GM23338 (cell line): ENCODE measurements at regions not wholly inside any gene's neighbourhood (a gene's known extent, or its start where the extent isn't known, plus 50 kb on each side); places are given as distances from the start of the nearest gene placed in this dataset.
A peak's percentile ranks its signal among the peaks of the same experiment; 100 is the strongest.

Source experiments
- ATAC-seq: fragments of 200-7000 bp; cut with Tn5 transposase; 3 replicates; pipeline ENCODE4 v1.9.1; 2020
- DNase-seq: peaks from one replicate; pipeline ENCODE4 v3.0.0-alpha.2; 2015; ENCODE audit warnings: low spot score
- H2AFZ ChIP-seq: fragments of 200-600 bp; sonication (generic); 2 replicates; pipeline ENCODE4 v1.8.0; 2016; ENCODE audit warnings: antibody characterized with exemption, mild to moderate bottlenecking, moderate library complexity
- H3F3A ChIP-seq: fragments of 200-600 bp; sonication (generic); replicated peaks from 2 replicates; pipeline ENCODE4 v1.8.0; 2017; ENCODE audit warnings: antibody characterized with exemption, mixed run types, low read depth
- H3K27ac ChIP-seq: fragments of 200-600 bp; sonication (generic); 2 replicates; pipeline ENCODE4 v1.6.1; 2016; ENCODE audit warnings: low read depth
- H3K27me3 ChIP-seq: fragments of 200-600 bp; sonication (generic); 2 replicates; pipeline ENCODE4 v1.8.0; 2016; ENCODE audit warnings: mild to moderate bottlenecking, mixed run types, moderate library complexity; ENCODE audit not compliant: insufficient read depth
- H3K36me3 ChIP-seq: fragments of 200-600 bp; sonication (generic); 2 replicates; pipeline ENCODE4 v1.8.0; 2016; ENCODE audit warnings: mild to moderate bottlenecking; ENCODE audit not compliant: insufficient read depth
- H3K4me1 ChIP-seq: fragments of 200-600 bp; sonication (generic); 2 replicates; pipeline ENCODE4 v1.8.0; 2016; ENCODE audit warnings: mild to moderate bottlenecking, moderate library complexity; ENCODE audit not compliant: insufficient read depth
- H3K4me2 ChIP-seq: fragments of 200-600 bp; sonication (generic); 2 replicates; pipeline ENCODE4 v1.7.1; 2017; ENCODE audit warnings: mixed run types
- H3K4me3 ChIP-seq: fragments of 200-600 bp; sonication (generic); 2 replicates; pipeline ENCODE4 v1.6.1; 2016; ENCODE audit warnings: mixed run types
- H3K79me2 ChIP-seq: fragments of 200-600 bp; sonication (generic); replicated peaks from 2 replicates; pipeline ENCODE4 v1.8.0; 2017; ENCODE audit warnings: mild to moderate bottlenecking; ENCODE audit not compliant: insufficient read depth
- H3K9me2 ChIP-seq: fragments of 200-600 bp; sonication (generic); 2 replicates; pipeline ENCODE4 v1.8.0; 2017; ENCODE audit not compliant: insufficient read depth
- H4K20me1 ChIP-seq: fragments of 200-600 bp; sonication (generic); replicated peaks from 2 replicates; pipeline ENCODE4 v1.8.0; 2017; ENCODE audit warnings: mild to moderate bottlenecking; ENCODE audit not compliant: insufficient read depth
- H3K27ac Mint-ChIP-seq: 2 replicates; pipeline ENCODE4 v1.8.0; 2020; ENCODE audit warnings: inconsistent platforms, mild to moderate bottlenecking, moderate library complexity, mixed read lengths
- H3K27me3 Mint-ChIP-seq: 3 replicates; pipeline ENCODE4 v1.8.0; 2022; ENCODE audit warnings: low read depth, mild to moderate bottlenecking, moderate library complexity, mixed read lengths, inconsistent platforms; ENCODE audit not compliant: insufficient read depth, poor library complexity
- H3K36me3 Mint-ChIP-seq: 3 replicates; pipeline ENCODE4 v1.8.0; 2021; ENCODE audit warnings: low read depth, mild to moderate bottlenecking, inconsistent platforms, moderate library complexity, mixed read lengths
- H3K4me1 Mint-ChIP-seq: 3 replicates; pipeline ENCODE4 v1.8.0; 2020; ENCODE audit warnings: mild to moderate bottlenecking, inconsistent platforms, mixed read lengths
- H3K4me3 Mint-ChIP-seq: 3 replicates; pipeline ENCODE4 v1.8.0; 2021; ENCODE audit warnings: moderate library complexity, mild to moderate bottlenecking, inconsistent platforms, mixed read lengths
- H3K9me3 Mint-ChIP-seq: 3 replicates; pipeline ENCODE4 v1.8.0; 2020; ENCODE audit warnings: moderate library complexity, mild to moderate bottlenecking, inconsistent platforms, mixed read lengths
- CREB1 ChIP-seq: fragments of 250-450 bp; sonication (Bioruptor Pico); IDR thresholded peaks from 2 replicates; pipeline ENCODE4 v1.5.0; 2020; ENCODE audit warnings: low read depth, mild to moderate bottlenecking, moderate library complexity
- EZH2 ChIP-seq: fragments of 200-600 bp; sonication (generic); IDR thresholded peaks from one replicate; pipeline ENCODE4 v1.8.0; 2017; ENCODE audit warnings: antibody characterized with exemption, mild to moderate bottlenecking, low read depth; ENCODE audit not compliant: unreplicated experiment
- NANOG ChIP-seq: IDR thresholded peaks from 2 replicates; pipeline ENCODE4 v1.6.1; 2016; ENCODE audit warnings: antibody characterized with exemption, borderline replicate concordance
- POLR2AphosphoS5 ChIP-seq: IDR thresholded peaks from 2 replicates; pipeline ENCODE4 v1.6.1; 2016; ENCODE audit warnings: antibody characterized with exemption, low read depth
- STAT1 ChIP-seq: IDR thresholded peaks from one replicate; pipeline ENCODE4 v1.6.1; 2016; ENCODE audit warnings: antibody characterized with exemption; ENCODE audit not compliant: unreplicated experiment
- ZNF114 ChIP-seq: fragments of 250-450 bp; sonication (Bioruptor Pico); IDR thresholded peaks from 2 replicates; pipeline ENCODE4 v1.5.0; 2020; ENCODE audit warnings: mild to moderate bottlenecking, moderate library complexity
- TF ChIP-seq, protein P1 (sequence below), 2 experiments: fragments of 200-600 bp in 1 of 2; sonication (generic) in 1 of 2; conservative IDR thresholded peaks; 2 replicates each; pipeline versions ENCODE4 v1.5.1 to v1.6.1; 2016 to 2017; ENCODE audit warnings: antibody characterized with exemption in 2 of 2, low read depth in 2 of 2, mild to moderate bottlenecking in 2 of 2, moderate library complexity in 1 of 2
- TF ChIP-seq, protein P2 (sequence below): IDR thresholded peaks from one replicate; pipeline ENCODE4 v1.6.1; 2018; ENCODE audit warnings: antibody characterized with exemption; ENCODE audit not compliant: unreplicated experiment
- TF ChIP-seq, protein P3 (sequence below): IDR thresholded peaks from 2 replicates; pipeline ENCODE4 v1.6.1; 2016; ENCODE audit warnings: antibody characterized with exemption

DNA sequence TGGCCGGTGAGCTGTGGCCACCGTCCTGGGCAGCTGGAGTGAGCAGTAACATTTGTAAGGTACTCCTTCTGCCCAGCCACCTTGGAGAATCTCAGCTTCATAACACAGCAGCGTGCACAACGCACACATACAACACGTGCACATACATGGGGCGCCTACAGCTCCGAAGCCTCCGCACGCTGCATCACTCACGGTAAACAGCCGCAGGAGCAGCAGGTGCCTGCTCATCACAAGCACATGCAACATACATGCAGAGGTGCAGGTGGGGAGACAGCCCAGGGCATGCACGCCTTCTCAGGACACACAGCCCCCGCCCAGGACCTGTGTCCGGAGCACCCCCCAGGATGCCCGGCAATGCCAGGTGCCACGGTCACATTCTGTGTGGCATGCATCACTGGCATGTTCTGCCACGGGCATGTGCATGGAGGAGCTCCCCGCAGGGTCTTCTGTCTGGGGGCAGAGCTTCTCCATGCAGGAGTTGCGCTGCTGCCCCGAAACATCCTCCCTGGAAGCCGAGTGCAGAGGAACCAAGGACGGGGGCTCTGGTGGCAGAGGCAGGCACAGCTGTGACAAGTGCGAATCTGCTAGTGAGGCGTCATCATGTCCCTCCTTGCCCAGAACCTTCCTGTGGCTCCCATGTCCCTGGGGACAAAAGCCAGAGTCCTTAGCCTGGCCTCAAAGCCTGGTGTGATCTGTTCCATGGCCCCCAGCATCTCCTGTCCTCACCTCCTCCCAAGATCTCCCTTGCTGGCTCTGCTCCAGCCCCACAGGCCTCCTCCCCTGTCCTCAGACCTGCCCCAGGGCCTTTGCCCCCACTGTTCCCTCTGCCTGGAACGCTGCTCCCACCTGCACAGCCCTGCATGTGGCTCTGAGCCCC is 184.0 kb upstream of the GSE1 start (continued):
- TF ChIP-seq, protein P1, sequence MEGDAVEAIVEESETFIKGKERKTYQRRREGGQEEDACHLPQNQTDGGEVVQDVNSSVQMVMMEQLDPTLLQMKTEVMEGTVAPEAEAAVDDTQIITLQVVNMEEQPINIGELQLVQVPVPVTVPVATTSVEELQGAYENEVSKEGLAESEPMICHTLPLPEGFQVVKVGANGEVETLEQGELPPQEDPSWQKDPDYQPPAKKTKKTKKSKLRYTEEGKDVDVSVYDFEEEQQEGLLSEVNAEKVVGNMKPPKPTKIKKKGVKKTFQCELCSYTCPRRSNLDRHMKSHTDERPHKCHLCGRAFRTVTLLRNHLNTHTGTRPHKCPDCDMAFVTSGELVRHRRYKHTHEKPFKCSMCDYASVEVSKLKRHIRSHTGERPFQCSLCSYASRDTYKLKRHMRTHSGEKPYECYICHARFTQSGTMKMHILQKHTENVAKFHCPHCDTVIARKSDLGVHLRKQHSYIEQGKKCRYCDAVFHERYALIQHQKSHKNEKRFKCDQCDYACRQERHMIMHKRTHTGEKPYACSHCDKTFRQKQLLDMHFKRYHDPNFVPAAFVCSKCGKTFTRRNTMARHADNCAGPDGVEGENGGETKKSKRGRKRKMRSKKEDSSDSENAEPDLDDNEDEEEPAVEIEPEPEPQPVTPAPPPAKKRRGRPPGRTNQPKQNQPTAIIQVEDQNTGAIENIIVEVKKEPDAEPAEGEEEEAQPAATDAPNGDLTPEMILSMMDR (conservative IDR thresholded peaks at IDR 0.05; ENCODE audit: low read depth in 2 of 2) = no peak

DNA sequence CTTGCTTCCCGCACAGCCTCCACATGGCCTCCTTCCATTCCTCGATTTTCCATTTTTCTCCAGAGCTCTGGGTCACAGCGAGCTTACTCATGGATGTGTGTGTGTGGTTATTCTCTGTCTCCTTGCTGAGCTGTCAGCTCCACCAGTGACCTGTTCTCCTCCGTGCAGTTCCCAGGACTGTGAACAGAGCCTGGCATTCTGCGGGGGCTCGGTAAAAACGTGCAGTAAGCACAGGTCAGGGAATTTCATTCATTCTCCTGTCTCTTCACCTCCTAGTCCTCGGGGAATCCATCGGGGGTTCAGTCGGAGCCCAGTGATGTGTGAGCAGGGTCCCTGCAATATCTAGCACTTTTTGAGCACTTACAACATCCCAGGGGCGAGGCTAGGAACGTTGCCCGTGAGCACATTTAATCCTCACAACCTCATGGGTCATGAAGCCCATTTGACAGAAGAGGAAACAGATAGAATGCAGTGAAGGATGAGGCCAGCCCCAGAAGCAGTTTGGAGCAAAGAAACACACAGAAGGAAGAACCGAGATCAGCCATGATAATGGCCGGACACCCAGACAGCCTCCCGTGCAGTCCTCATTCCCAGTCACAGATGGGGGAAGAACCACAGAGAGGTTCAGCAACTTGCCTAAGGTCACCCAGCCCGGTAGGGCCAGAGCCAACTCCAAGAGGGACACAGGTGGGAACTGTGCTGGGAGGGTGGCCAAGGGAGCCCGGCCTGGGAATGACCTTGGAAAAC is 183.2 kb upstream of the GSE1 start:
- DNase-seq = no peak
- no peak overlapping the region for H3K4me3 ChIP-seq
- H3K36me3 ChIP-seq = no peaks in the 10 kb centered on the region
- no peaks in the 10 kb centered on the region for H3K27me3 ChIP-seq
- H3K9me3 Mint-ChIP-seq = no peaks in the 10 kb centered on the region
- no peaks in the 10 kb centered on the region; the same call in 1 of the 2 replicates for H3K4me1 ChIP-seq
- no peak for ATAC-seq
- no peaks in the 10 kb centered on the region; the same call in 2 of the 3 replicates for H3K36me3 Mint-ChIP-seq
- no peaks in the 10 kb centered on the region for H3K9me2 ChIP-seq
- H2AFZ ChIP-seq = no peak overlapping the region
- no peaks in the 10 kb centered on the region for H3F3A ChIP-seq
- no peak overlapping the region for H3K4me3 Mint-ChIP-seq
- peaks cover 5% of the 10 kb centered on the region; the same call in 2 of the 3 replicates for H3K4me1 Mint-ChIP-seq
- no peaks in the 10 kb centered on the region; the same call in 1 of the 2 replicates for H4K20me1 ChIP-seq
- no peaks in the 10 kb centered on the region for H3K79me2 ChIP-seq
- no peak overlapping the region for H3K27ac ChIP-seq
- H3K4me2 ChIP-seq = no peak overlapping the region
- TF ChIP-seq EZH2 (no peak), STAT1 (no peak), ZNF114 (CRISPR knock-in tag) (no peak)
- H3K27ac Mint-ChIP-seq = no peak overlapping the region
- peaks cover 17% of the 10 kb centered on the region for H3K27me3 Mint-ChIP-seq

DNA sequence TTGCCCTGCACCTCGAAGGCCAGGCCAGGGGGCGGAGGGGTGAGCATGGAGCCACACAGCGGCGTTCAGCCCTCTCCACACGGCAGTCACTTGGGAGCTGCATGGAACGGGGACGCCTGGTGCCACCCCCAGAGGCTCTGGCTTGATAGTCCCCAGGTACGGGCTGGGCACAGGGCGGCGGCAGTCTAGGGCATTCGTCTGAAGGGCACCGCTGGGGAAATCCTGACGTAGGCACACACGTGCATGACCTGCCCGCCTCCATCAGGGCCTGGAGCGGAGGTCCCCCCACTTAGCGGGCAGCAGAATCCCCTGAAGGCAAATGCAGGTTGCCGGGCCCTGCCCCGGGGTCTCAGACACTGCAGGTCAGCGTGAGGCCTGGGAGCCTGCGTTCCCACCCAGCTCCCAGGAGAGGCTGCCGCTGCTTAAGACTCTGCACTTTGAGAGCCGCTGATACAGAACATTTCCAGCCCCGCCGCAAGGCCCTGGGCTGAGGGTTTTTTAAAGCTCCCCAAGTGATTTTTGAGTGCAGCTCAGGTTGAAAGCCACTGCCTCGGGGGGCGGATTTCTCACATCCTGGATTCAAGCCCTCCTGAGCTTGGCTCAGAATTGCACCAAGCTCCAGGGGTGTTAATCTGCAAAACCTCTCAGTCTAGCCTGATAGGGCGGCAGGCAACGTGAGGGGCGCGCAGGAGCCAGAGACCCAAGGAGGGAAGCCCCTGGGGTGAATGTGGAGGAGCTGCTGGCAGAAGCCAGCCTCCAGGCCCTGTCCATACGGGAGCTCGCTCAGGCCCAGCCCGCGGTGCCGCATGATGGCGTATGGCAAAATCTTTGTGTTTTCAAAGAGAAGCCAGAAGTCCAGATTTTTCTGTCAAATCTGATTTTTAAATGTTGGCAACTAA is 182.3 kb upstream of the GSE1 start:
- no peak overlapping the region for H3K4me3 Mint-ChIP-seq
- no peaks in the 10 kb centered on the region for H3K9me2 ChIP-seq
- no peak overlapping the region for H2AFZ ChIP-seq
- H3K27me3 ChIP-seq = no peaks in the 10 kb centered on the region
- H3K9me3 Mint-ChIP-seq = no peaks in the 10 kb centered on the region
- H3K4me1 ChIP-seq = peaks cover 2% of the 10 kb centered on the region; the same call in 1 of the 2 replicates
- DNase-seq (no peak), ATAC-seq (peak; percentile 34)
- no peaks in the 10 kb centered on the region; the same call in 1 of the 2 replicates for H4K20me1 ChIP-seq
- H3K79me2 ChIP-seq = no peaks in the 10 kb centered on the region
- no peak overlapping the region for H3K4me2 ChIP-seq
- H3K27me3 Mint-ChIP-seq = peaks cover 16% of the 10 kb centered on the region
- peak overlapping the region; percentile 74 for H3K27ac ChIP-seq
- H3K4me3 ChIP-seq = no peak overlapping the region
- H3K36me3 ChIP-seq = no peaks in the 10 kb centered on the region
- H3F3A ChIP-seq = no peaks in the 10 kb centered on the region
- H3K4me1 Mint-ChIP-seq = peaks cover 9% of the 10 kb centered on the region
- H3K36me3 Mint-ChIP-seq = no peaks in the 10 kb centered on the region; the same call in 2 of the 3 replicates
- H3K27ac Mint-ChIP-seq = no peak overlapping the region
- TF ChIP-seq, protein P2, sequence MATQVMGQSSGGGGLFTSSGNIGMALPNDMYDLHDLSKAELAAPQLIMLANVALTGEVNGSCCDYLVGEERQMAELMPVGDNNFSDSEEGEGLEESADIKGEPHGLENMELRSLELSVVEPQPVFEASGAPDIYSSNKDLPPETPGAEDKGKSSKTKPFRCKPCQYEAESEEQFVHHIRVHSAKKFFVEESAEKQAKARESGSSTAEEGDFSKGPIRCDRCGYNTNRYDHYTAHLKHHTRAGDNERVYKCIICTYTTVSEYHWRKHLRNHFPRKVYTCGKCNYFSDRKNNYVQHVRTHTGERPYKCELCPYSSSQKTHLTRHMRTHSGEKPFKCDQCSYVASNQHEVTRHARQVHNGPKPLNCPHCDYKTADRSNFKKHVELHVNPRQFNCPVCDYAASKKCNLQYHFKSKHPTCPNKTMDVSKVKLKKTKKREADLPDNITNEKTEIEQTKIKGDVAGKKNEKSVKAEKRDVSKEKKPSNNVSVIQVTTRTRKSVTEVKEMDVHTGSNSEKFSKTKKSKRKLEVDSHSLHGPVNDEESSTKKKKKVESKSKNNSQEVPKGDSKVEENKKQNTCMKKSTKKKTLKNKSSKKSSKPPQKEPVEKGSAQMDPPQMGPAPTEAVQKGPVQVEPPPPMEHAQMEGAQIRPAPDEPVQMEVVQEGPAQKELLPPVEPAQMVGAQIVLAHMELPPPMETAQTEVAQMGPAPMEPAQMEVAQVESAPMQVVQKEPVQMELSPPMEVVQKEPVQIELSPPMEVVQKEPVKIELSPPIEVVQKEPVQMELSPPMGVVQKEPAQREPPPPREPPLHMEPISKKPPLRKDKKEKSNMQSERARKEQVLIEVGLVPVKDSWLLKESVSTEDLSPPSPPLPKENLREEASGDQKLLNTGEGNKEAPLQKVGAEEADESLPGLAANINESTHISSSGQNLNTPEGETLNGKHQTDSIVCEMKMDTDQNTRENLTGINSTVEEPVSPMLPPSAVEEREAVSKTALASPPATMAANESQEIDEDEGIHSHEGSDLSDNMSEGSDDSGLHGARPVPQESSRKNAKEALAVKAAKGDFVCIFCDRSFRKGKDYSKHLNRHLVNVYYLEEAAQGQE = no peak
- no peak for TF ChIP-seq POLR2AphosphoS5
- TF ChIP-seq EZH2 = no peak
- TF ChIP-seq NANOG = no peak
- TF ChIP-seq, protein P3, sequence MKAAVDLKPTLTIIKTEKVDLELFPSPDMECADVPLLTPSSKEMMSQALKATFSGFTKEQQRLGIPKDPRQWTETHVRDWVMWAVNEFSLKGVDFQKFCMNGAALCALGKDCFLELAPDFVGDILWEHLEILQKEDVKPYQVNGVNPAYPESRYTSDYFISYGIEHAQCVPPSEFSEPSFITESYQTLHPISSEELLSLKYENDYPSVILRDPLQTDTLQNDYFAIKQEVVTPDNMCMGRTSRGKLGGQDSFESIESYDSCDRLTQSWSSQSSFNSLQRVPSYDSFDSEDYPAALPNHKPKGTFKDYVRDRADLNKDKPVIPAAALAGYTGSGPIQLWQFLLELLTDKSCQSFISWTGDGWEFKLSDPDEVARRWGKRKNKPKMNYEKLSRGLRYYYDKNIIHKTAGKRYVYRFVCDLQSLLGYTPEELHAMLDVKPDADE = no peak
- TF ChIP-seq CREB1 (CRISPR knock-in tag) = no peak
- TF ChIP-seq, protein P1 (conservative IDR thresholded peaks at IDR 0.05; ENCODE audit: low read depth in 2 of 2) = no peak
